Activated T-helper 17 cell treated with anti-CD3 and anti-CD28 coated beads, Interleukin-2, amount 50 U/mL, for 72 hours (primary cell): ENCODE measurements at regions not wholly inside any gene's neighbourhood (a gene's known extent, or its start where the extent isn't known, plus 50 kb on each side); places are given as distances from the start of the nearest gene placed in this dataset.

Experiments used
- ATAC-seq: fragments of 150-1000 bp; cut with Tn5 transposase; replicated peaks from 2 replicates; pipeline ENCODE4 v1.10.0; 2021; ENCODE audit warnings: mild to moderate bottlenecking, moderate library complexity
- H3K27ac Mint-ChIP-seq: one replicate; pipeline ENCODE4 v1.8.0; 2022; ENCODE audit warnings: mixed read lengths
- H3K27me3 Mint-ChIP-seq: one replicate; pipeline ENCODE4 v1.8.0; 2022; ENCODE audit warnings: mixed read lengths
- H3K36me3 Mint-ChIP-seq: one replicate; pipeline ENCODE4 v1.8.0; 2022; ENCODE audit warnings: low read depth, mild to moderate bottlenecking, mixed read lengths
- H3K4me1 Mint-ChIP-seq: one replicate; pipeline ENCODE4 v1.8.0; 2022; ENCODE audit warnings: mixed read lengths
- H3K4me3 Mint-ChIP-seq: one replicate; pipeline ENCODE4 v1.8.0; 2022; ENCODE audit warnings: mild to moderate bottlenecking, mixed read lengths
- H3K9me3 Mint-ChIP-seq: one replicate; pipeline ENCODE4 v1.8.0; 2022; ENCODE audit warnings: mixed read lengths

- no peak for ATAC-seq
- H3K4me1 Mint-ChIP-seq: no peaks in the 10 kb centered on the region
- no peak overlapping the region for H3K27ac Mint-ChIP-seq
- no peaks in the 10 kb centered on the region for H3K9me3 Mint-ChIP-seq
- no peak overlapping the region for H3K4me3 Mint-ChIP-seq
- H3K27me3 Mint-ChIP-seq: peaks cover 33% of the 10 kb centered on the region
- H3K36me3 Mint-ChIP-seq: no peaks in the 10 kb centered on the region
Observed at GRCh38 chr17:6893382-6894205, 62.1 kb upstream of the TEKT1 start.

GRCh38 chr17:6894206-6894528 is 62.6 kb upstream of the TEKT1 start:
- H3K27me3 Mint-ChIP-seq: peaks cover 33% of the 10 kb centered on the region
- no peak overlapping the region for H3K4me3 Mint-ChIP-seq
- no peak for ATAC-seq
- no peak overlapping the region for H3K27ac Mint-ChIP-seq
- H3K36me3 Mint-ChIP-seq: no peaks in the 10 kb centered on the region
- no peaks in the 10 kb centered on the region for H3K4me1 Mint-ChIP-seq
- H3K9me3 Mint-ChIP-seq: no peaks in the 10 kb centered on the region

- H3K4me1 Mint-ChIP-seq: no peaks in the 10 kb centered on the region
- no peaks in the 10 kb centered on the region for H3K9me3 Mint-ChIP-seq
- H3K27ac Mint-ChIP-seq: no peak overlapping the region
- no peak overlapping the region for H3K4me3 Mint-ChIP-seq
- ATAC-seq: no peak
- peaks cover 11% of the 10 kb centered on the region for H3K27me3 Mint-ChIP-seq
- H3K36me3 Mint-ChIP-seq: no peaks in the 10 kb centered on the region
Observed at GRCh38 chr17:6901086-6901485, 69.6 kb upstream of the TEKT1 start.

GRCh38 chr17:6903326-6903900 is 71.9 kb upstream of the TEKT1 start:
- Mint-ChIP-seq H3K36me3 (no peaks in the 10 kb centered on the region), H3K27ac (no peak overlapping the region), H3K4me1 (no peaks in the 10 kb centered on the region), H3K9me3 (no peaks in the 10 kb centered on the region), H3K4me3 (no peak overlapping the region), H3K27me3 (no peaks in the 10 kb centered on the region)
- no peak for ATAC-seq

- Mint-ChIP-seq H3K27ac (no peak overlapping the region), H3K4me1 (peaks cover 10% of the 10 kb centered on the region), H3K36me3 (no peaks in the 10 kb centered on the region), H3K4me3 (no peak overlapping the region), H3K27me3 (no peaks in the 10 kb centered on the region), H3K9me3 (no peaks in the 10 kb centered on the region)
- ATAC-seq: no peak
Observed at GRCh38 chr17:6908807-6909206, 77.3 kb upstream of the TEKT1 start.

- Mint-ChIP-seq H3K9me3 (no peaks in the 10 kb centered on the region), H3K4me1 (peaks cover 13% of the 10 kb centered on the region), H3K4me3 (no peak overlapping the region), H3K27me3 (no peaks in the 10 kb centered on the region), H3K27ac (no peak overlapping the region), H3K36me3 (no peaks in the 10 kb centered on the region)
- ATAC-seq: no peak
Observed at GRCh38 chr17:6910987-6911603, 79.6 kb upstream of the TEKT1 start.

GRCh38 chr17:6912110-6913051 is 80.9 kb upstream of the TEKT1 start:
- no peak for ATAC-seq
- Mint-ChIP-seq H3K27ac (peak overlapping the region; percentile 12), H3K4me1 (peaks cover 13% of the 10 kb centered on the region), H3K27me3 (no peaks in the 10 kb centered on the region), H3K4me3 (peak overlapping the region; percentile 23), H3K9me3 (no peaks in the 10 kb centered on the region), H3K36me3 (no peaks in the 10 kb centered on the region)

GRCh38 chr17:6913608-6914443 is 82.0 kb upstream of the ALOX12 start:
- H3K4me1 Mint-ChIP-seq: peaks cover 13% of the 10 kb centered on the region

GRCh38 chr17:6914711-6915110 is 81.1 kb upstream of the ALOX12 start:
- H3K27ac Mint-ChIP-seq: no peak overlapping the region
- H3K36me3 Mint-ChIP-seq: no peaks in the 10 kb centered on the region
- no peak overlapping the region for H3K4me3 Mint-ChIP-seq
- ATAC-seq: no peak
- peaks cover 13% of the 10 kb centered on the region for H3K4me1 Mint-ChIP-seq
- H3K27me3 Mint-ChIP-seq: no peaks in the 10 kb centered on the region
- no peaks in the 10 kb centered on the region for H3K9me3 Mint-ChIP-seq

More at GRCh38 chr17:6913608-6914443, 82.0 kb upstream of the ALOX12 start:
- Mint-ChIP-seq H3K27ac (no peak overlapping the region), H3K36me3 (no peaks in the 10 kb centered on the region), H3K27me3 (no peaks in the 10 kb centered on the region), H3K9me3 (no peaks in the 10 kb centered on the region), H3K4me3 (peak overlapping the region; percentile 71)
- peak; percentile 70 for ATAC-seq

- H3K4me3 Mint-ChIP-seq: no peak overlapping the region
- H3K27me3 Mint-ChIP-seq: no peaks in the 10 kb centered on the region
- no peak overlapping the region for H3K27ac Mint-ChIP-seq
- peaks cover 13% of the 10 kb centered on the region for H3K4me1 Mint-ChIP-seq
- no peak for ATAC-seq
- H3K9me3 Mint-ChIP-seq: no peaks in the 10 kb centered on the region
- no peaks in the 10 kb centered on the region for H3K36me3 Mint-ChIP-seq
Observed at GRCh38 chr17:6915620-6916019, 80.2 kb upstream of the ALOX12 start.

GRCh38 chr17:6919158-6919557 is 76.7 kb upstream of the ALOX12 start:
- Mint-ChIP-seq H3K9me3 (no peaks in the 10 kb centered on the region), H3K27ac (no peak overlapping the region), H3K27me3 (peaks cover 8% of the 10 kb centered on the region), H3K36me3 (no peaks in the 10 kb centered on the region), H3K4me1 (peaks cover 1% of the 10 kb centered on the region), H3K4me3 (no peak overlapping the region)
- no peak for ATAC-seq

GRCh38 chr17:6923385-6923784 is 72.5 kb upstream of the ALOX12 start:
- no peaks in the 10 kb centered on the region for H3K9me3 Mint-ChIP-seq
- peaks cover 5% of the 10 kb centered on the region for H3K4me1 Mint-ChIP-seq
- no peaks in the 10 kb centered on the region for H3K36me3 Mint-ChIP-seq
- H3K27me3 Mint-ChIP-seq: peaks cover 8% of the 10 kb centered on the region
- no peak overlapping the region for H3K4me3 Mint-ChIP-seq
- no peak overlapping the region for H3K27ac Mint-ChIP-seq
- ATAC-seq: no peak

- Mint-ChIP-seq H3K27ac (no peak overlapping the region), H3K4me1 (peaks cover 5% of the 10 kb centered on the region), H3K36me3 (no peaks in the 10 kb centered on the region), H3K9me3 (no peaks in the 10 kb centered on the region), H3K27me3 (peaks cover 8% of the 10 kb centered on the region), H3K4me3 (no peak overlapping the region)
- ATAC-seq: peak; percentile 29
Observed at GRCh38 chr17:6924208-6924607, 71.6 kb upstream of the ALOX12 start.

GRCh38 chr17:6926667-6927066 is 69.2 kb upstream of the ALOX12 start:
- Mint-ChIP-seq H3K4me1 (peaks cover 5% of the 10 kb centered on the region), H3K36me3 (no peaks in the 10 kb centered on the region), H3K4me3 (no peak overlapping the region), H3K27me3 (no peaks in the 10 kb centered on the region), H3K27ac (no peak overlapping the region), H3K9me3 (no peaks in the 10 kb centered on the region)
- no peak for ATAC-seq
